ENCODE measurements at regions not wholly inside any gene's neighbourhood (a gene's known extent, or its start where the extent isn't known, plus 50 kb on each side); places are given as distances from the start of the nearest gene placed in this dataset.

- no peak for DNase-seq (ENCODE audit: low read depth)
- no peak overlapping the region for H3K4me3 ChIP-seq (ENCODE audit: low read depth, low read length)
- TF ChIP-seq MAX (IDR thresholded peaks at IDR 0.05; ENCODE audit: low read depth, low read length) (no peak), CTCF (IDR thresholded peaks at IDR 0.05; ENCODE audit: low read depth, low read length) (no peak), POLR2A (IDR thresholded peaks at IDR 0.05; ENCODE audit: extremely low read depth, insufficient read length) (no peak), MYC (IDR thresholded peaks at IDR 0.05; ENCODE audit: low read depth, low read length) (no peak)
Observed at GRCh38 chr10:32155075-32155516, 98.9 kb upstream of the KIF5B start.

GRCh38 chr10:32153931-32154330 is 97.7 kb upstream of the KIF5B start:
- no peak for DNase-seq (ENCODE audit: low read depth)
- TF ChIP-seq POLR2A (IDR thresholded peaks at IDR 0.05; ENCODE audit: extremely low read depth, insufficient read length) (no peak), CTCF (IDR thresholded peaks at IDR 0.05; ENCODE audit: low read depth, low read length) (no peak), MAX (IDR thresholded peaks at IDR 0.05; ENCODE audit: low read depth, low read length) (no peak), MYC (IDR thresholded peaks at IDR 0.05; ENCODE audit: low read depth, low read length) (no peak)
- H3K4me3 ChIP-seq (ENCODE audit: low read depth, low read length): no peak overlapping the region

GRCh38 chr10:32153252-32153651 is 97.0 kb upstream of the KIF5B start:
- no peak for DNase-seq (ENCODE audit: low read depth)
- TF ChIP-seq MYC (IDR thresholded peaks at IDR 0.05; ENCODE audit: low read depth, low read length) (no peak), CTCF (IDR thresholded peaks at IDR 0.05; ENCODE audit: low read depth, low read length) (no peak), POLR2A (IDR thresholded peaks at IDR 0.05; ENCODE audit: extremely low read depth, insufficient read length) (no peak), MAX (IDR thresholded peaks at IDR 0.05; ENCODE audit: low read depth, low read length) (no peak)
- H3K4me3 ChIP-seq (ENCODE audit: low read depth, low read length): no peak overlapping the region

- DNase-seq (ENCODE audit: low read depth): no peak
- H3K4me3 ChIP-seq (ENCODE audit: low read depth, low read length): no peak overlapping the region
- TF ChIP-seq POLR2A (IDR thresholded peaks at IDR 0.05; ENCODE audit: extremely low read depth, insufficient read length) (no peak), MYC (IDR thresholded peaks at IDR 0.05; ENCODE audit: low read depth, low read length) (no peak), MAX (IDR thresholded peaks at IDR 0.05; ENCODE audit: low read depth, low read length) (no peak), CTCF (IDR thresholded peaks at IDR 0.05; ENCODE audit: low read depth, low read length) (no peak)
Observed at GRCh38 chr10:32151871-32152270, 95.6 kb upstream of the KIF5B start.

- no peak for DNase-seq (ENCODE audit: low read depth)
- no peak overlapping the region for H3K4me3 ChIP-seq (ENCODE audit: low read depth, low read length)
Observed at GRCh38 chr10:32150532-32151101, 94.4 kb upstream of the KIF5B start.

More at GRCh38 chr10:32150532-32151101, 94.4 kb upstream of the KIF5B start:
- TF ChIP-seq CTCF (IDR thresholded peaks at IDR 0.05; ENCODE audit: low read depth, low read length) (no peak), POLR2A (IDR thresholded peaks at IDR 0.05; ENCODE audit: extremely low read depth, insufficient read length) (no peak), MYC (IDR thresholded peaks at IDR 0.05; ENCODE audit: low read depth, low read length) (no peak), MAX (IDR thresholded peaks at IDR 0.05; ENCODE audit: low read depth, low read length) (no peak)

Data from NB4 (cell line).